ENCODE measurements at regions not wholly inside any gene's neighbourhood (a gene's known extent, or its start where the extent isn't known, plus 50 kb on each side); places are given as distances from the start of the nearest gene placed in this dataset.

DNA sequence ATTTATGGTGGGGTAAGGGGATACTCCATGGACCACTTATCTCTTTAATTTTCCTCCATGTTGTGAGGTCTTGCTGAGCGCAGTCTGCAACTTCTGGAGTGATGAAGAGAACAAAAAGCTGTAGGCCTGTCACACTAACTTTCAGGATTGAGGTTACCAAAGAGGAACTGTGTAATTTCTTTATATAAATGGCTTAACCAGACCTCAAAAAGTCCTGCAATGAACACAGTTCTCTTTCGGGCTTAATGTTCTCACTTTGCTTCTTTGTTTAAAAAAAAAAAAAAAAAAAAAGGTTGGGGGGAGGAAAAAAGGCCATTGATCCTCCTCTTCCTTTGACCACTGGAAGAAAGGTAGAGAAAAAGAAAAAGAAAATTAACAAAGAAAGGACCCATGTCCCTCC is 86.8 kb upstream of the SOX9 start:
- TF ChIP-seq GTF2I (CRISPR knock-in tag; conservative IDR thresholded peaks at IDR 0.05), result no peak
- TF ChIP-seq, protein P1, sequence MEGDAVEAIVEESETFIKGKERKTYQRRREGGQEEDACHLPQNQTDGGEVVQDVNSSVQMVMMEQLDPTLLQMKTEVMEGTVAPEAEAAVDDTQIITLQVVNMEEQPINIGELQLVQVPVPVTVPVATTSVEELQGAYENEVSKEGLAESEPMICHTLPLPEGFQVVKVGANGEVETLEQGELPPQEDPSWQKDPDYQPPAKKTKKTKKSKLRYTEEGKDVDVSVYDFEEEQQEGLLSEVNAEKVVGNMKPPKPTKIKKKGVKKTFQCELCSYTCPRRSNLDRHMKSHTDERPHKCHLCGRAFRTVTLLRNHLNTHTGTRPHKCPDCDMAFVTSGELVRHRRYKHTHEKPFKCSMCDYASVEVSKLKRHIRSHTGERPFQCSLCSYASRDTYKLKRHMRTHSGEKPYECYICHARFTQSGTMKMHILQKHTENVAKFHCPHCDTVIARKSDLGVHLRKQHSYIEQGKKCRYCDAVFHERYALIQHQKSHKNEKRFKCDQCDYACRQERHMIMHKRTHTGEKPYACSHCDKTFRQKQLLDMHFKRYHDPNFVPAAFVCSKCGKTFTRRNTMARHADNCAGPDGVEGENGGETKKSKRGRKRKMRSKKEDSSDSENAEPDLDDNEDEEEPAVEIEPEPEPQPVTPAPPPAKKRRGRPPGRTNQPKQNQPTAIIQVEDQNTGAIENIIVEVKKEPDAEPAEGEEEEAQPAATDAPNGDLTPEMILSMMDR (IDR thresholded peaks at IDR 0.05), result no peak
